ENCODE measurements at regions not wholly inside any gene's neighbourhood (a gene's known extent, or its start where the extent isn't known, plus 50 kb on each side); places are given as distances from the start of the nearest gene placed in this dataset.

- Histone ChIP-seq H3K27ac (ENCODE audit: low read length) (peak overlapping the region; percentile 71), H3K9me3 (ENCODE audit: control insufficient read depth in 2 of 2, low read length in 2 of 2) (no peaks in the 10 kb centered on the region), H3K4me1 (ENCODE audit: control insufficient read depth, insufficient read depth, low read length) (peaks cover 19% of the 10 kb centered on the region)
These were observed 110.4 kb downstream of the HFE start for GRCh38 chr6:26197636-26197932.

GRCh38 chr6:26197933-26198721 lies 110.9 kb downstream of the HFE start:
- Histone ChIP-seq H3K4me1 (ENCODE audit: control insufficient read depth, insufficient read depth, low read length) (peaks cover 19% of the 10 kb centered on the region), H3K4me3 (ENCODE audit: low read length in 2 of 2) (peak overlapping the region; percentile 82 to 95), H3K27ac (ENCODE audit: low read length) (peak overlapping the region; percentile 94), H3K9ac (ENCODE audit: low read length in 2 of 2) (peak overlapping the region; percentile 73 to 83), H3K9me3 (ENCODE audit: control insufficient read depth in 2 of 2, low read length in 2 of 2) (no peaks in the 10 kb centered on the region), H3K27me3 (ENCODE audit: control insufficient read depth in 1 of 2, insufficient read depth in 2 of 2, low read length in 2 of 2) (peaks cover 0 to 7% of the 10 kb centered on the region in 2 donors), H3K36me3 (ENCODE audit: control insufficient read depth in 2 of 2, insufficient read depth in 2 of 2, low read length in 2 of 2) (no peaks in the 10 kb centered on the region)

More at GRCh38 chr6:26197636-26197932, 110.4 kb downstream of the HFE start:
- H3K27me3 ChIP-seq (ENCODE audit: control insufficient read depth in 1 of 2, insufficient read depth in 2 of 2, low read length in 2 of 2), result peaks cover 0 to 7% of the 10 kb centered on the region in 2 donors
- H3K9ac ChIP-seq (ENCODE audit: low read length in 2 of 2), result peak overlapping the region in 1 of 2 donors; percentile 75
- H3K4me3 ChIP-seq (ENCODE audit: low read length in 2 of 2), result peak overlapping the region; percentile 83 to 95
- no peaks in the 10 kb centered on the region for H3K36me3 ChIP-seq (ENCODE audit: control insufficient read depth in 2 of 2, insufficient read depth in 2 of 2, low read length in 2 of 2)

GRCh38 chr6:26198722-26199056 lies 111.5 kb downstream of the HFE start:
- H3K4me1 ChIP-seq (ENCODE audit: control insufficient read depth, insufficient read depth, low read length), result peaks cover 19% of the 10 kb centered on the region
- H3K27me3 ChIP-seq (ENCODE audit: control insufficient read depth in 1 of 2, insufficient read depth in 2 of 2, low read length in 2 of 2), result peaks cover 0 to 7% of the 10 kb centered on the region in 2 donors
- H3K36me3 ChIP-seq (ENCODE audit: control insufficient read depth in 2 of 2, insufficient read depth in 2 of 2, low read length in 2 of 2), result no peaks in the 10 kb centered on the region
- H3K4me3 ChIP-seq (ENCODE audit: low read length in 2 of 2), result peak overlapping the region; percentile 82 to 95
- H3K9ac ChIP-seq (ENCODE audit: low read length in 2 of 2), result peak overlapping the region; percentile 73 to 83
- peak overlapping the region; percentile 94 for H3K27ac ChIP-seq (ENCODE audit: low read length)
- no peaks in the 10 kb centered on the region for H3K9me3 ChIP-seq (ENCODE audit: control insufficient read depth in 2 of 2, low read length in 2 of 2)

GRCh38 chr6:26199057-26199772 lies 112.0 kb downstream of the HFE start:
- peak overlapping the region; percentile 94 for H3K27ac ChIP-seq (ENCODE audit: low read length)
- H3K4me1 ChIP-seq (ENCODE audit: control insufficient read depth, insufficient read depth, low read length), result peaks cover 21% of the 10 kb centered on the region
- no peaks in the 10 kb centered on the region for H3K9me3 ChIP-seq (ENCODE audit: control insufficient read depth in 2 of 2, low read length in 2 of 2)
- no peaks in the 10 kb centered on the region for H3K36me3 ChIP-seq (ENCODE audit: control insufficient read depth in 2 of 2, insufficient read depth in 2 of 2, low read length in 2 of 2)
- peaks cover 0 to 12% of the 10 kb centered on the region in 2 donors for H3K27me3 ChIP-seq (ENCODE audit: control insufficient read depth in 1 of 2, insufficient read depth in 2 of 2, low read length in 2 of 2)
- H3K4me3 ChIP-seq (ENCODE audit: low read length in 2 of 2), result peak overlapping the region; percentile 82 to 95
- peak overlapping the region; percentile 73 to 83 for H3K9ac ChIP-seq (ENCODE audit: low read length in 2 of 2)

- H3K27me3 ChIP-seq (ENCODE audit: control insufficient read depth in 1 of 2, insufficient read depth in 2 of 2, low read length in 2 of 2), result peaks cover 0 to 13% of the 10 kb centered on the region in 2 donors
- no peaks in the 10 kb centered on the region for H3K9me3 ChIP-seq (ENCODE audit: control insufficient read depth in 2 of 2, low read length in 2 of 2)
- H3K36me3 ChIP-seq (ENCODE audit: control insufficient read depth in 2 of 2, insufficient read depth in 2 of 2, low read length in 2 of 2), result no peaks in the 10 kb centered on the region
- H3K4me1 ChIP-seq (ENCODE audit: control insufficient read depth, insufficient read depth, low read length), result peaks cover 21% of the 10 kb centered on the region
- peak overlapping the region; percentile 82 to 95 for H3K4me3 ChIP-seq (ENCODE audit: low read length in 2 of 2)
- H3K9ac ChIP-seq (ENCODE audit: low read length in 2 of 2), result peak overlapping the region; percentile 34 to 69
- H3K27ac ChIP-seq (ENCODE audit: low read length), result peak overlapping the region; percentile 94
These were observed 112.8 kb downstream of the HFE start for GRCh38 chr6:26199773-26200764.

- Histone ChIP-seq H3K9ac (ENCODE audit: low read length in 2 of 2) (no peak overlapping the region), H3K27ac (ENCODE audit: low read length) (no peak overlapping the region), H3K27me3 (ENCODE audit: control insufficient read depth in 1 of 2, insufficient read depth in 2 of 2, low read length in 2 of 2) (peaks cover 0 to 15% of the 10 kb centered on the region in 2 donors), H3K36me3 (ENCODE audit: control insufficient read depth in 2 of 2, insufficient read depth in 2 of 2, low read length in 2 of 2) (no peaks in the 10 kb centered on the region), H3K4me1 (ENCODE audit: control insufficient read depth, insufficient read depth, low read length) (peaks cover 17% of the 10 kb centered on the region), H3K9me3 (ENCODE audit: control insufficient read depth in 2 of 2, low read length in 2 of 2) (no peaks in the 10 kb centered on the region), H3K4me3 (ENCODE audit: low read length in 2 of 2) (no peak overlapping the region)
These were observed 113.9 kb downstream of the HFE start for GRCh38 chr6:26200918-26201721.

- peaks cover 0 to 12% of the 10 kb centered on the region in 2 donors for H3K27me3 ChIP-seq (ENCODE audit: control insufficient read depth in 1 of 2, insufficient read depth in 2 of 2, low read length in 2 of 2)
- H3K9ac ChIP-seq (ENCODE audit: low read length in 2 of 2), result no peak overlapping the region
- no peaks in the 10 kb centered on the region for H3K36me3 ChIP-seq (ENCODE audit: control insufficient read depth in 2 of 2, insufficient read depth in 2 of 2, low read length in 2 of 2)
- H3K4me1 ChIP-seq (ENCODE audit: control insufficient read depth, insufficient read depth, low read length), result peaks cover 6% of the 10 kb centered on the region
- H3K4me3 ChIP-seq (ENCODE audit: low read length in 2 of 2), result no peak overlapping the region
- no peak overlapping the region for H3K27ac ChIP-seq (ENCODE audit: low read length)
- no peaks in the 10 kb centered on the region for H3K9me3 ChIP-seq (ENCODE audit: control insufficient read depth in 2 of 2, low read length in 2 of 2)
These were observed 115.0 kb downstream of the HFE start for GRCh38 chr6:26202201-26202611.

- no peak overlapping the region for H3K27ac ChIP-seq (ENCODE audit: low read length)
- H3K9ac ChIP-seq (ENCODE audit: low read length in 2 of 2), result no peak overlapping the region
- H3K9me3 ChIP-seq (ENCODE audit: control insufficient read depth in 2 of 2, low read length in 2 of 2), result no peaks in the 10 kb centered on the region
- no peak overlapping the region for H3K4me3 ChIP-seq (ENCODE audit: low read length in 2 of 2)
- H3K36me3 ChIP-seq (ENCODE audit: control insufficient read depth in 2 of 2, insufficient read depth in 2 of 2, low read length in 2 of 2), result no peaks in the 10 kb centered on the region
- H3K27me3 ChIP-seq (ENCODE audit: control insufficient read depth in 1 of 2, insufficient read depth in 2 of 2, low read length in 2 of 2), result peaks cover 0 to 12% of the 10 kb centered on the region in 2 donors
- H3K4me1 ChIP-seq (ENCODE audit: control insufficient read depth, insufficient read depth, low read length), result peaks cover 6% of the 10 kb centered on the region
These were observed 115.8 kb downstream of the HFE start for GRCh38 chr6:26202811-26203583.

GRCh38 chr6:26204332-26205160 lies 117.3 kb downstream of the HFE start:
- Histone ChIP-seq H3K36me3 (ENCODE audit: control insufficient read depth in 2 of 2, insufficient read depth in 2 of 2, low read length in 2 of 2) (no peaks in the 10 kb centered on the region), H3K4me3 (ENCODE audit: low read length in 2 of 2) (peak overlapping the region; percentile 90 to 98), H3K9ac (ENCODE audit: low read length in 2 of 2) (peak overlapping the region; percentile 96 to 98), H3K27me3 (ENCODE audit: control insufficient read depth in 1 of 2, insufficient read depth in 2 of 2, low read length in 2 of 2) (peaks cover 0 to 8% of the 10 kb centered on the region in 2 donors), H3K4me1 (ENCODE audit: control insufficient read depth, insufficient read depth, low read length) (peaks cover 6% of the 10 kb centered on the region), H3K27ac (ENCODE audit: low read length) (peak overlapping the region; percentile 98), H3K9me3 (ENCODE audit: control insufficient read depth in 2 of 2, low read length in 2 of 2) (no peaks in the 10 kb centered on the region)
